ENCODE measurements at regions not wholly inside any gene's neighbourhood (a gene's known extent, or its start where the extent isn't known, plus 50 kb on each side); places are given as distances from the start of the nearest gene placed in this dataset.

- TF ChIP-seq CTCF (IDR thresholded peaks at IDR 0.05; ENCODE audit: poor library complexity), result no peak
- no peak for TF ChIP-seq EZH2phosphoT487 (IDR thresholded peaks at IDR 0.05; ENCODE audit: low read depth, severe bottlenecking, unreplicated experiment)
These were observed 89.7 kb downstream of the ICOS start for GRCh38 chr2:204026294-204026693.
